NCI-H1048 (cell line): ENCODE measurements at regions not wholly inside any gene's neighbourhood (a gene's known extent, or its start where the extent isn't known, plus 50 kb on each side); places are given as distances from the start of the nearest gene placed in this dataset.
"Not testable (repeated sequence)": the region's sequence is repeated elsewhere in the genome, so short reads cannot be mapped to it uniquely, and the experiment has no call there.

Experiments
- DNase-seq: peaks from one replicate; lab custom pipeline; 2025; lab: John Stamatoyannopoulos, UW

GRCh38 chr20:12113468-12114371 lies 196.0 kb downstream of the BTBD3 start:
- peak; percentile 30 for DNase-seq

DNA sequence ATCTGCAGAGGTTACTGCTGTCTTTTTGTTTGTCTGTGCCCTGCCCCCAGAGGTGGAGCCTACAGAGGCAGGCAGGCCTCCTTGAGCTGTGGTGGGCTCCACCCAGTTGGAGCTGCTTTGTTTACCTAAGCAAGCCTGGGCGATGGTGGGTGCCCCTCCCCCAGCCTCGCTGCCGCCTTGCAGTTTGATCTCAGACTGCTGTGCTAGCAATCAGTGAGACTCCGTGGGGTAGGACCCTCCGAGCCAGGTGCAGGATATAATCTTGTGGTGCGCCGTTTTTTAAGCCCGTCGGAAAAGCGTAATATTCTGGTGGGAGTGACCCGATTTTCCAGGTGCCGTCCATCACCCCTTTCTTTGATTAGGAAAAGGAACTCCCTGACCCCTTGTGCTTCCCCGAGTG lies 211.4 kb downstream of the BTBD3 start:
- not testable (repeated sequence) for DNase-seq

GRCh38 chr20:12129532-12129931 lies 211.8 kb downstream of the BTBD3 start:
- not testable (repeated sequence) for DNase-seq

- DNase-seq: no peak
Observed at GRCh38 chr20:12130781-12131180, 213.1 kb downstream of the BTBD3 start.

DNA sequence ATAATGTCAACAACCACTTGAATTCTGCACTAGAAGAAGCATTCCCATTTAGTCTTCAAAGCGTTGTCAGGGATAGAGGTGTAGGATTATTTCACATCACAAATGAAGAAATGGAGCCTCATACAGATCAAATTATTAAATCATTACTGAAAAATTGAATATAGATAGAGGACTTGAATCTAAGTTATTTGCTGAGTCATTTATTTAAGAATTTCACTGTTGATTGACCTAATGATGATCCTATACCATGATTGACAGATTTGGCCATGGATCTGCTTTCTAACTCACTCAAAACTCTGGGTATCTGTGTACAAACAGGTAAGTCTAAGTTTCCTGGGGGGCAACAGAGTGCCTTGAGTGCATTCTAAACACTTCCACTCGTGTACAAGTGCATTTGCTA lies 215.9 kb downstream of the BTBD3 start:
- DNase-seq: no peak

DNA sequence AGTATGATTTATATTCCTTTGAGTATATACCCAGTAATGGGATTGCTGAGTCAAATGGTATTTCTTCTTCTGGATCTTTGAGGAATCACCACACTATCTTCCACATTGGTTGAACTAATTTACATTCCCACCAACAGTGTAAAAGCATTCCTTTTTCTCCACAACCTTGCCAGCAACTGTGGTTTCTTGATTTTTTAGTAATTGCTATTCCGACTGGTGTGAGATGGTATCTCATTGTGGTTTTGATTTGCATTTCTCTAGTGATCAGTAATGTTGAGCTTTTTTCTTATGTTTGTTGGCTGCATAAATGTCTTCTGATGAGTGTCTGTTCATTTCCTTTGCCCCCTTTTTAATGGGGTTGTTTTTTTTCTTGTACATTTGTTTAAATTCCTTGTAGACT lies 228.3 kb downstream of the BTBD3 start:
- not testable (repeated sequence) for DNase-seq

DNA sequence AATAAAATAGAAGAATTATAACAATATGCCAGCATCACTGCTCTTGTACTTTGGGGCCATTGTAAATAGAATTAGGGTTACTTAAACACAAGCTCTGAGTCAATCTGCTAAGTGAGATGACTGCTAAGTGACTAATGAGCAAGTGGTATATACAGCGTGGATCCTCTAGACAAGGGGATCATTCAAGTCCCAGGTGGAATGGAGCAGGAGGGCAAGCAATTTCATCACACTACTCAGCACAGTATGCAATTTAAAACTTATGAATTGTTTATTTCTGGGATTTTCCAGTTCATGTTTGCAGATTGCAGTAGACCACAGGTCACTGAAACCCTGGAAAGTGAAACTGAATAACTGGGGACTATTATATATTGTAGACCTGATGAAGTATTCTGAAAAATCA lies 235.3 kb downstream of the BTBD3 start:
- no peak for DNase-seq

- no peak for DNase-seq
Observed at GRCh38 chr20:12153628-12154027, 235.9 kb downstream of the BTBD3 start.

- no peak for DNase-seq
Observed at GRCh38 chr20:12156252-12156651, 238.6 kb downstream of the BTBD3 start.

GRCh38 chr20:12159261-12159660 lies 241.6 kb downstream of the BTBD3 start:
- DNase-seq: no peak

DNA sequence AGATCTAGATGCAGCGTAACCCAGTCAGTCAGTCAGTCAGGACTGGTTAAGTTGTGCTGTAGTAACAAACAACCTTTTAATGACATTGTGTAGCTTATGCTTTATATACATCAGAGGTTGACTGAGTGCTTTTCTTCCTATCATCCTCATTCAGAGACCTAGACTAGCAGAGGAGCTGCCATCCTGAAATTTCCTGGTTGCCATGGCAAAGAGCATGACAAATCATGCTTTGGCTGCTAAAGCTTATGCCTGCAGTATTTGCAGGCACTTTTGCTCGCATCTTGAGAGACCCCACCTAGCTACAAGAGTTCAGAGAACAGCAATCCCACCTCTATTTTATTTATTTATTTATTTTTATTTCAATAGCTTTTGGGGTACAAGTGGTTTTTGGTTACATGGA lies 244.0 kb downstream of the BTBD3 start:
- no peak for DNase-seq

DNA sequence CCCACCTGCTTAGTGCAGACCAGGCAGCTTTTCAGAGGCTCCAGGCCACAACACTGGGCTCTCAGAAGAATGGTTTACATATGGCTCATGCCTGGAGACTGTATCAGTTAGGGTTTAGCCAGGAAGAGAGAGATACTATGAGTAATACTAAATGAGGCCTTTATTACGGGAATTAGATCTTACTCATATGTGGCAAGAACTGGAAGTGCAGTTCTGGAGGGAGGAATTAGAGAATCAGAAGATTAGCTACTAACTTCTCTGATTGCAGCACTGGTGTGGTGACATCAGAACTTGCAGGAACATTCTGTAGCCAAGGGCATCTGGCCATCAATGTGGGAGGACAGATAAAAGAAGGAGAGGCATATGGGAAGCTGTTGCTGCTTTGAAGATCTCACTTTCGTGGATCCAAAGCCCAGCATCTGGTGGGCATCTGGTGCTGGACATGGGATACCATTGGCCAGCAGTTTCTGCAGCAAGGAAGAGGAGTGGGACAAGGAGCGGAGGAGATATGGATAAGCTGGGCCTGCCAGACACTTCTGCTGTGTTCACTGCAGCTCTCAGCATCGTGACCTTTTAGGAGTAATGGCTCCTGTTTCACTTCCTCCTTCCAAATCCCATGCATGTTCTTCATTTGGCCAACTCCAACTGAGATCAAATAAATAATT lies 248.5 kb downstream of the BTBD3 start:
- DNase-seq: no peak

GRCh38 chr20:12170406-12170805 lies 252.7 kb downstream of the BTBD3 start:
- no peak for DNase-seq

DNA sequence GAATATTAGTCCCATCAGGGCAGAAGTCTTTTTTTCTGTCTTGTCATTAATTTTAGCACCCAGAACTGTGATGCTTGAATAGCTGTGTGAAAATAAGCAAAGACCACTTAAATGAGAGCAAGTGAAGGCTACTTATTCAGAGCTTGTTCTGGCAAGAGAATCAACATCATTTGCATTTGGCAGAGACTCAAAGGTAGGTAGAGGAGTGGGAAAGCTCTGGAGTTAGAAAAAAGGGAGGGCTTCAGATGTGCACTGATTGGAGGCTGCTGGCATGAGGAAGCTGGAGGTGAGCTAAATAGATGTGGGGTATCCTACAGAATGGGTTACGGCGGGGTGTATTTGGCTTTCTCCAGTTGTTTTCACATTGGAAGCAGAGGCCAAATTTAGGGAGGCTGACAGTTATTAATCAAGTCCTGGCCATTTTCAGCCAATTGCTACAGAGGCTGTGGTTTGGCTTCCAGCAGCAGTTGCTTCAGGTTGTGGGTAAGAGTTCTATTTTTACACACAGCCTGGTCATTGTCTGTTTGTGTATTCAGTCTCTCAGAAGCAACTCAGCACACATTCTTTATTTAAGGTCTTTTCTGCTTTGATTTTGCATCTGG lies 254.3 kb downstream of the BTBD3 start:
- peak; percentile 7 for DNase-seq

DNA sequence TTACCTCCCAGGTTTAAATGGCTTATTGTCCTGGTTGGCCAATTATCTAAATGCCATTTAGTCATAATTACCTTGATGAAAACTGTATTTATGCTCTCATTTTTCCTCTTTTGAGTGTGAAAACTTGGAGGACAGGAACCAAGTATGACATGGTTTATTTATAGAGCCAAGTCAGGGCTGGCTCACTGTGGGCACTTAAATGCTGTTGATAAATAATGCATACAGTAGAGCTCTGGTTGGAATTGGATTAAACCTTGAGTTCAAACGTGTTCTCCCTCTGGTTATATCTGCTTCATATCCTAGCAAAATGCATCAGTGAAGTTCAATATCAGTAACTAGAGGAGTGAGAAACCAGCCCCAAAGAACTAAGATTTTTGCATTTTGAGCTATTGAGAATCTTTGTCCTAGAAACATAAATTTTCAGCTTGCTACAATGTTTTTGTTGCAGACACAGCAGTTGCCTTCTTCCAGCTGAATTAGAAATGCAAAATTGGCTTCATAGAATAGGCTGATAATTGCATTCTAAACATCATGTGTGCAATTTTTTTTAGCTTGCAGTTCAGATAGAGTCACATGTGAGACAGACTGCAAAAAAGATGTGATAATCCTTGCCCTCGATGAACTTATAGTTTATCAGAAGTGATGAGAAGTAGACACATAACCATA lies 255.8 kb downstream of the BTBD3 start:
- DNase-seq: no peak

- no peak for DNase-seq
Observed at GRCh38 chr20:12175538-12175937, 257.8 kb downstream of the BTBD3 start.

- DNase-seq: no peak
Observed at GRCh38 chr20:12177657-12178293, 260.1 kb downstream of the BTBD3 start.

GRCh38 chr20:12179692-12180091 lies 262.0 kb downstream of the BTBD3 start:
- DNase-seq: no peak

DNA sequence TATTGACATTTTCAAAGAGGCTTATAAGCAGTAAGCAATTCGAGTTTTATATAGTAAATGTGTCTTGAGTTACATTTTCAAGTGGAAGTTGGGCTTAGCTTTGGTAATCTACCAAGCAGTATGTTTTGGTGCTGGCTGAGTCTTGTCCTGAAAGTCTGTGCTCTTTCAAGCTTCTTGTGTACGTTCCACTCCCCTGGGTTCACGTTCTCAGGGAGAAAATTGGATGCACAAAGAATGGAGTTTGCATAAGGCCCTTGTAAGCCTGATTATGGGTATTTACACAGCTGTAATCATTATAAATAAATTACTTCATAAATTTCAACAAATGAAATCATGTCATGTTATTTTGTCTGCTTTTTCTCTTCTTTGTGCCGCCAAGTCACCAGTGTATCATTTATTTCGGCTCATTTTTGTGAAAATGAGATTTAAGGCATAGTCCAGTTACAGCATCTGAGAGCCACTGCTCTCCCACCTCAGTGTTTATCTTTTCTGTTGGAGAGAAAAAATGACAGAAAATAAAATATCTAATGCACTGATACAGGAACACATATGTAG lies 262.5 kb downstream of the BTBD3 start:
- DNase-seq: no peak

DNA sequence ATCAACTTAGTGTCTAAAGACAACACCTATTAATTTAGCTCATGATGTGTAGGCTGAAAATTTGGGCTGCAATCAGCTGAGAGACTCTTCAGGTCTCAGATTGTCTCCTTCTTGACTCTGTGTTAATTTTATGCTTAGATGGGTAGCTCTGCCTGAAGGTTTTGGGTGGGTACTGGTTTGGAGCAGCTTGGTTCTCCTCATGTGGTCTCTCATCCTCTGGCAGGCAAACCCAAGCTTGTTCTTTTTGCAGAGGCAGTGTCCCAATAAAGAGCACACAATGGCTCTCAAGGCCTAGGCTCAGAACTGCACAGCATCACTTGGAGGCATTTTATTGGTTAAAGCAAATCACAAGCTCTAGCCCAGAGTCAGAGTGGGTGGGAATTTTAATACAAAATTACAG lies 280.6 kb downstream of the BTBD3 start:
- DNase-seq: no peak

GRCh38 chr20:12199703-12200102 lies 282.0 kb downstream of the BTBD3 start:
- no peak for DNase-seq
